ENCODE measurements at regions not wholly inside any gene's neighbourhood (a gene's known extent, or its start where the extent isn't known, plus 50 kb on each side); places are given as distances from the start of the nearest gene placed in this dataset.
A peak's percentile ranks its signal among the peaks of the same experiment; 100 is the strongest.

- no peaks in the 10 kb centered on the region for H3K4me1 ChIP-seq (ENCODE audit: control insufficient read depth, insufficient read depth, low read length)
- no peaks in the 10 kb centered on the region for H3K36me3 ChIP-seq (ENCODE audit: insufficient read depth, low read length)
- H3K27me3 ChIP-seq (ENCODE audit: control insufficient read depth, insufficient read depth, low read length) = no peaks in the 10 kb centered on the region
- no peak overlapping the region for H3K4me2 ChIP-seq (ENCODE audit: low read length)
- no peak overlapping the region for H3K4me3 ChIP-seq (ENCODE audit: low read length)
- no peaks in the 10 kb centered on the region for H3K9me3 ChIP-seq (replicated peaks; ENCODE audit: low read length)
- no peak overlapping the region for H3K9ac ChIP-seq (ENCODE audit: low read depth, low read length)
Observed at GRCh38 chr18:26696786-26697185, 148.4 kb upstream of the KCTD1 start.

- Histone ChIP-seq H3K9me3 (replicated peaks; ENCODE audit: low read length) (no peaks in the 10 kb centered on the region), H3K4me3 (ENCODE audit: low read length) (no peak overlapping the region)
Observed at GRCh38 chr18:26696308-26696707, 148.0 kb upstream of the KCTD1 start.

GRCh38 chr18:26689226-26689879 lies 141.0 kb upstream of the KCTD1 start:
- H3K4me3 ChIP-seq (ENCODE audit: low read length) = no peak overlapping the region
- H3K9ac ChIP-seq (ENCODE audit: low read depth, low read length) = no peak overlapping the region
- H3K4me1 ChIP-seq (ENCODE audit: control insufficient read depth, insufficient read depth, low read length) = no peaks in the 10 kb centered on the region
- H3K27me3 ChIP-seq (ENCODE audit: control insufficient read depth, insufficient read depth, low read length) = peaks cover 6% of the 10 kb centered on the region
- no peaks in the 10 kb centered on the region for H3K9me3 ChIP-seq (replicated peaks; ENCODE audit: low read length)
- H3K4me2 ChIP-seq (ENCODE audit: low read length) = no peak overlapping the region
- H3K36me3 ChIP-seq (ENCODE audit: insufficient read depth, low read length) = no peaks in the 10 kb centered on the region

More at GRCh38 chr18:26696308-26696707, 148.0 kb upstream of the KCTD1 start:
- H3K36me3 ChIP-seq (ENCODE audit: insufficient read depth, low read length) = no peaks in the 10 kb centered on the region
- no peaks in the 10 kb centered on the region for H3K27me3 ChIP-seq (ENCODE audit: control insufficient read depth, insufficient read depth, low read length)
- H3K9ac ChIP-seq (ENCODE audit: low read depth, low read length) = no peak overlapping the region
- no peak overlapping the region for H3K4me2 ChIP-seq (ENCODE audit: low read length)
- H3K4me1 ChIP-seq (ENCODE audit: control insufficient read depth, insufficient read depth, low read length) = no peaks in the 10 kb centered on the region

- H3K4me1 ChIP-seq (ENCODE audit: control insufficient read depth, insufficient read depth, low read length) = no peaks in the 10 kb centered on the region
- no peak overlapping the region for H3K4me2 ChIP-seq (ENCODE audit: low read length)
- H3K9me3 ChIP-seq (replicated peaks; ENCODE audit: low read length) = no peaks in the 10 kb centered on the region
- no peak overlapping the region for H3K4me3 ChIP-seq (ENCODE audit: low read length)
- peaks cover 15% of the 10 kb centered on the region for H3K27me3 ChIP-seq (ENCODE audit: control insufficient read depth, insufficient read depth, low read length)
- H3K36me3 ChIP-seq (ENCODE audit: insufficient read depth, low read length) = no peaks in the 10 kb centered on the region
- no peak overlapping the region for H3K9ac ChIP-seq (ENCODE audit: low read depth, low read length)
Observed at GRCh38 chr18:26686532-26686931, 138.2 kb upstream of the KCTD1 start.

GRCh38 chr18:26685438-26686157 lies 137.2 kb upstream of the KCTD1 start:
- Histone ChIP-seq H3K4me2 (ENCODE audit: low read length) (no peak overlapping the region), H3K4me3 (ENCODE audit: low read length) (no peak overlapping the region), H3K4me1 (ENCODE audit: control insufficient read depth, insufficient read depth, low read length) (no peaks in the 10 kb centered on the region), H3K27me3 (ENCODE audit: control insufficient read depth, insufficient read depth, low read length) (peaks cover 15% of the 10 kb centered on the region), H3K9me3 (replicated peaks; ENCODE audit: low read length) (no peaks in the 10 kb centered on the region), H3K36me3 (ENCODE audit: insufficient read depth, low read length) (no peaks in the 10 kb centered on the region), H3K9ac (ENCODE audit: low read depth, low read length) (no peak overlapping the region)

- H3K4me3 ChIP-seq (ENCODE audit: low read length) = no peak overlapping the region
- H3K36me3 ChIP-seq (ENCODE audit: insufficient read depth, low read length) = no peaks in the 10 kb centered on the region
- no peak overlapping the region for H3K9ac ChIP-seq (ENCODE audit: low read depth, low read length)
- peaks cover 8% of the 10 kb centered on the region for H3K27me3 ChIP-seq (ENCODE audit: control insufficient read depth, insufficient read depth, low read length)
- no peak overlapping the region for H3K4me2 ChIP-seq (ENCODE audit: low read length)
- H3K9me3 ChIP-seq (replicated peaks; ENCODE audit: low read length) = no peaks in the 10 kb centered on the region
- no peaks in the 10 kb centered on the region for H3K4me1 ChIP-seq (ENCODE audit: control insufficient read depth, insufficient read depth, low read length)
Observed at GRCh38 chr18:26677957-26678356, 129.6 kb upstream of the KCTD1 start.

- Histone ChIP-seq H3K4me2 (ENCODE audit: low read length) (no peak overlapping the region), H3K9me3 (replicated peaks; ENCODE audit: low read length) (no peaks in the 10 kb centered on the region), H3K4me1 (ENCODE audit: control insufficient read depth, insufficient read depth, low read length) (no peaks in the 10 kb centered on the region), H3K27me3 (ENCODE audit: control insufficient read depth, insufficient read depth, low read length) (peaks cover 48% of the 10 kb centered on the region), H3K4me3 (ENCODE audit: low read length) (no peak overlapping the region), H3K36me3 (ENCODE audit: insufficient read depth, low read length) (no peaks in the 10 kb centered on the region), H3K9ac (ENCODE audit: low read depth, low read length) (no peak overlapping the region)
Observed at GRCh38 chr18:26667046-26667445, 118.7 kb upstream of the KCTD1 start.

GRCh38 chr18:26662996-26663395 lies 114.6 kb upstream of the KCTD1 start:
- Histone ChIP-seq H3K4me1 (ENCODE audit: control insufficient read depth, insufficient read depth, low read length) (peaks cover under 1% of the 10 kb centered on the region), H3K9me3 (replicated peaks; ENCODE audit: low read length) (no peaks in the 10 kb centered on the region), H3K4me3 (ENCODE audit: low read length) (no peak overlapping the region), H3K9ac (ENCODE audit: low read depth, low read length) (no peak overlapping the region), H3K27me3 (ENCODE audit: control insufficient read depth, insufficient read depth, low read length) (peaks cover 66% of the 10 kb centered on the region), H3K4me2 (ENCODE audit: low read length) (no peak overlapping the region), H3K36me3 (ENCODE audit: insufficient read depth, low read length) (no peaks in the 10 kb centered on the region)

GRCh38 chr18:26657631-26658581 lies 109.6 kb upstream of the KCTD1 start:
- Histone ChIP-seq H3K9ac (ENCODE audit: low read depth, low read length) (no peak overlapping the region), H3K9me3 (replicated peaks; ENCODE audit: low read length) (no peaks in the 10 kb centered on the region), H3K4me1 (ENCODE audit: control insufficient read depth, insufficient read depth, low read length) (peaks cover 12% of the 10 kb centered on the region), H3K4me3 (ENCODE audit: low read length) (peak overlapping the region; percentile 72), H3K36me3 (ENCODE audit: insufficient read depth, low read length) (no peaks in the 10 kb centered on the region), H3K27me3 (ENCODE audit: control insufficient read depth, insufficient read depth, low read length) (peaks cover 75% of the 10 kb centered on the region), H3K4me2 (ENCODE audit: low read length) (peak overlapping the region; percentile 87)

- Histone ChIP-seq H3K9ac (ENCODE audit: low read depth, low read length) (peak overlapping the region; percentile 44), H3K9me3 (replicated peaks; ENCODE audit: low read length) (no peaks in the 10 kb centered on the region), H3K27me3 (ENCODE audit: control insufficient read depth, insufficient read depth, low read length) (peaks cover 76% of the 10 kb centered on the region), H3K4me3 (ENCODE audit: low read length) (peak overlapping the region; percentile 72), H3K36me3 (ENCODE audit: insufficient read depth, low read length) (no peaks in the 10 kb centered on the region), H3K4me2 (ENCODE audit: low read length) (peak overlapping the region; percentile 87), H3K4me1 (ENCODE audit: control insufficient read depth, insufficient read depth, low read length) (peaks cover 12% of the 10 kb centered on the region)
Observed at GRCh38 chr18:26656944-26657536, 108.7 kb upstream of the KCTD1 start.

- peak overlapping the region; percentile 72 for H3K4me3 ChIP-seq (ENCODE audit: low read length)
- peaks cover 12% of the 10 kb centered on the region for H3K4me1 ChIP-seq (ENCODE audit: control insufficient read depth, insufficient read depth, low read length)
- no peak overlapping the region for H3K9ac ChIP-seq (ENCODE audit: low read depth, low read length)
- H3K9me3 ChIP-seq (replicated peaks; ENCODE audit: low read length) = no peaks in the 10 kb centered on the region
- H3K4me2 ChIP-seq (ENCODE audit: low read length) = peak overlapping the region; percentile 87
- H3K27me3 ChIP-seq (ENCODE audit: control insufficient read depth, insufficient read depth, low read length) = peaks cover 76% of the 10 kb centered on the region
- H3K36me3 ChIP-seq (ENCODE audit: insufficient read depth, low read length) = no peaks in the 10 kb centered on the region
Observed at GRCh38 chr18:26656431-26656943, 108.1 kb upstream of the KCTD1 start.

Data from skeletal muscle satellite cell (primary cell).